ENCODE measurements at regions not wholly inside any gene's neighbourhood (a gene's known extent, or its start where the extent isn't known, plus 50 kb on each side); places are given as distances from the start of the nearest gene placed in this dataset.

- TF ChIP-seq CTCF (IDR thresholded peaks at IDR 0.05; ENCODE audit: low read length) (no peak), EZH2 (optimal IDR thresholded peaks at IDR 0.05; ENCODE audit: low read depth, low read length) (no peak), EZH2phosphoT487 (IDR thresholded peaks at IDR 0.05; ENCODE audit: low read length) (no peak)
- Histone ChIP-seq H3K9me3 (replicated peaks; ENCODE audit: insufficient read depth, low read length) (no peaks in the 10 kb centered on the region), H3K79me2 (ENCODE audit: low read length) (no peaks in the 10 kb centered on the region), H2AFZ (ENCODE audit: low read length) (no peak overlapping the region), H3K4me3 (ENCODE audit: low read length) (no peak overlapping the region), H3K27ac (ENCODE audit: low read length) (no peak overlapping the region), H3K9me2 (replicated peaks; ENCODE audit: insufficient read depth, low read length) (no peaks in the 10 kb centered on the region), H3K4me2 (ENCODE audit: low read depth, low read length) (no peak overlapping the region), H3K9ac (ENCODE audit: low read length) (no peak overlapping the region), H3K4me1 (ENCODE audit: low read length) (no peaks in the 10 kb centered on the region), H3K36me3 (replicated peaks; ENCODE audit: insufficient read depth, low read length) (no peaks in the 10 kb centered on the region), H3K27me3 (replicated peaks; ENCODE audit: insufficient read depth, low read length) (no peaks in the 10 kb centered on the region), H3F3A (ENCODE audit: insufficient read depth, low read length) (no peaks in the 10 kb centered on the region), H4K20me1 (ENCODE audit: insufficient read depth, low read length) (no peaks in the 10 kb centered on the region)
- no peak for DNase-seq
These were observed 1114.7 kb downstream of the REEP3 start for GRCh38 chr10:64635906-64636305.

GRCh38 chr10:64636461-64636860 lies 1115.3 kb downstream of the REEP3 start:
- Histone ChIP-seq H3K9me2 (replicated peaks; ENCODE audit: insufficient read depth, low read length) (no peaks in the 10 kb centered on the region), H3F3A (ENCODE audit: insufficient read depth, low read length) (no peaks in the 10 kb centered on the region), H3K9me3 (replicated peaks; ENCODE audit: insufficient read depth, low read length) (no peaks in the 10 kb centered on the region)

GRCh38 chr10:64637939-64638338 lies 1116.7 kb downstream of the REEP3 start:
- Histone ChIP-seq H4K20me1 (ENCODE audit: insufficient read depth, low read length) (no peaks in the 10 kb centered on the region), H3K4me1 (ENCODE audit: low read length) (no peaks in the 10 kb centered on the region), H3K9ac (ENCODE audit: low read length) (no peak overlapping the region), H3K36me3 (replicated peaks; ENCODE audit: insufficient read depth, low read length) (no peaks in the 10 kb centered on the region), H3K9me3 (replicated peaks; ENCODE audit: insufficient read depth, low read length) (no peaks in the 10 kb centered on the region), H3K27ac (ENCODE audit: low read length) (no peak overlapping the region), H2AFZ (ENCODE audit: low read length) (no peak overlapping the region), H3K4me3 (ENCODE audit: low read length) (no peak overlapping the region), H3K4me2 (ENCODE audit: low read depth, low read length) (no peak overlapping the region), H3K79me2 (ENCODE audit: low read length) (no peaks in the 10 kb centered on the region), H3K27me3 (replicated peaks; ENCODE audit: insufficient read depth, low read length) (no peaks in the 10 kb centered on the region), H3K9me2 (replicated peaks; ENCODE audit: insufficient read depth, low read length) (no peaks in the 10 kb centered on the region), H3F3A (ENCODE audit: insufficient read depth, low read length) (no peaks in the 10 kb centered on the region)
- TF ChIP-seq EZH2 (optimal IDR thresholded peaks at IDR 0.05; ENCODE audit: low read depth, low read length): no peak
- TF ChIP-seq CTCF (IDR thresholded peaks at IDR 0.05; ENCODE audit: low read length): no peak
- no peak for TF ChIP-seq EZH2phosphoT487 (IDR thresholded peaks at IDR 0.05; ENCODE audit: low read length)
- DNase-seq: no peak

More at GRCh38 chr10:64636461-64636860, 1115.3 kb downstream of the REEP3 start:
- H3K4me2 ChIP-seq (ENCODE audit: low read depth, low read length): no peak overlapping the region
- no peak overlapping the region for H2AFZ ChIP-seq (ENCODE audit: low read length)
- no peaks in the 10 kb centered on the region for H4K20me1 ChIP-seq (ENCODE audit: insufficient read depth, low read length)
- H3K27ac ChIP-seq (ENCODE audit: low read length): no peak overlapping the region
- no peaks in the 10 kb centered on the region for H3K27me3 ChIP-seq (replicated peaks; ENCODE audit: insufficient read depth, low read length)
- no peak overlapping the region for H3K9ac ChIP-seq (ENCODE audit: low read length)
- no peaks in the 10 kb centered on the region for H3K4me1 ChIP-seq (ENCODE audit: low read length)
- TF ChIP-seq EZH2phosphoT487 (IDR thresholded peaks at IDR 0.05; ENCODE audit: low read length) (no peak), CTCF (IDR thresholded peaks at IDR 0.05; ENCODE audit: low read length) (no peak), EZH2 (optimal IDR thresholded peaks at IDR 0.05; ENCODE audit: low read depth, low read length) (no peak)
- no peaks in the 10 kb centered on the region for H3K79me2 ChIP-seq (ENCODE audit: low read length)
- no peaks in the 10 kb centered on the region for H3K36me3 ChIP-seq (replicated peaks; ENCODE audit: insufficient read depth, low read length)
- no peak overlapping the region for H3K4me3 ChIP-seq (ENCODE audit: low read length)
- no peak for DNase-seq

Measured in MM.1S (cell line).